AG08395 (cell line): ENCODE measurements at regions not wholly inside any gene's neighbourhood (a gene's known extent, or its start where the extent isn't known, plus 50 kb on each side); places are given as distances from the start of the nearest gene placed in this dataset.

Source experiments
- DNase-seq: peaks from one replicate; pipeline ENCODE4 v3.0.0; 2012; ENCODE audit warnings: mixed read lengths, low spot score

- DNase-seq, result no peak
Observed at GRCh38 chr13:111516712-111517640, 196.5 kb downstream of the TEX29 start.

GRCh38 chr13:111517641-111518010, 197.2 kb downstream of the TEX29 start:
- no peak for DNase-seq

DNA sequence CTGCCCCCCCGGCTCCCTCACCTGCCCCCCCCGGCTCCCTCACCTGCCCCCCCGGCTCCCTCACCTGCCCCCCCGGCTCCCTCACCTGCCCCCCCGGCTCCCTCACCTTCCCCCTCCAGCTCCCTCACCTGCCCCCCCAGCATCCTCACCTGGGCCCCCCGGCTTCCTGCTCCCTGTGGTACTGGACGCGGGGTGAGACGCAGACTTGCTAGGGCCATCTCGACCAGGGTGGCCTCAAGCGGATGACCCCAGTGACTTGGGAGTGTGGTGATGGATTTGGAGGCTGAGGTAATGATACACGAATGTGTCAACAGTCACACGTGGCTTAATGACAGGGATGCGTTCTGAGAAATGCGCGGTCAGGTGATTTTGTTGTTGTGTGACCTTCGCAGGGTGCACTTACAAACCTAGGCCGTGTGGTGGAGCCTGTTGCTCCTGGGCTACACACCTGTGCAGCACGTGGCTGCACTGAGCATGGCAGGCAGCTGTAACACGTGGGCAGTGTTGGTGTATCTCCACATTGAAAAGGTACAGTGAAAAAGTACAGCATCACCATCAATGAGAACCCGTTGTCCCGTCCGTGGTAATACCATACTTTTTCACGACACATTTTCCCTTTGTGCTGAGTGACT, 197.8 kb downstream of the TEX29 start:
- no peak for DNase-seq

DNA sequence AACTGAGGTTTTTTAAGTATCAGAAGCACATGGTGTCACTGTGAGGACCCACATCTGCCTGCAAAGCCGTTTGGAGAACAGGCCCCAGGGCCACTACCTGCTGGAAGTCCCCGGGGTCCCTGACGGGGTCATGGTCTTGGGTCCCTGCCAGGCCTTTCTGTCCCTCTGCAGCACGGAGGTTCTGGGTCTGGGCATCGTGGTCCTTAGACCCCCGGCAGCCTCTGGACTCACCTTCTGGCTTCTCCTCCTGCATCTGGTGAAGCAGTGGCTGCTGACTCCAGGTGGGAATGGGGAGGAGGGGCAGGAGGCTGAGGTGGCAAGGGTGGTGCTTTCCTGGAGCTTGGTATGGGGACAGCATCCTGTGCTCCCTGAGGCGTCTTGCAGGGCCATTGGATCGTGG, 198.6 kb downstream of the TEX29 start:
- DNase-seq, result no peak

- DNase-seq, result no peak
Observed at GRCh38 chr13:111519490-111520170, 199.2 kb downstream of the TEX29 start.

- DNase-seq, result no peak
Observed at GRCh38 chr13:111521030-111521429, 200.6 kb downstream of the TEX29 start.

GRCh38 chr13:111521691-111522229, 201.3 kb downstream of the TEX29 start:
- no peak for DNase-seq

DNA sequence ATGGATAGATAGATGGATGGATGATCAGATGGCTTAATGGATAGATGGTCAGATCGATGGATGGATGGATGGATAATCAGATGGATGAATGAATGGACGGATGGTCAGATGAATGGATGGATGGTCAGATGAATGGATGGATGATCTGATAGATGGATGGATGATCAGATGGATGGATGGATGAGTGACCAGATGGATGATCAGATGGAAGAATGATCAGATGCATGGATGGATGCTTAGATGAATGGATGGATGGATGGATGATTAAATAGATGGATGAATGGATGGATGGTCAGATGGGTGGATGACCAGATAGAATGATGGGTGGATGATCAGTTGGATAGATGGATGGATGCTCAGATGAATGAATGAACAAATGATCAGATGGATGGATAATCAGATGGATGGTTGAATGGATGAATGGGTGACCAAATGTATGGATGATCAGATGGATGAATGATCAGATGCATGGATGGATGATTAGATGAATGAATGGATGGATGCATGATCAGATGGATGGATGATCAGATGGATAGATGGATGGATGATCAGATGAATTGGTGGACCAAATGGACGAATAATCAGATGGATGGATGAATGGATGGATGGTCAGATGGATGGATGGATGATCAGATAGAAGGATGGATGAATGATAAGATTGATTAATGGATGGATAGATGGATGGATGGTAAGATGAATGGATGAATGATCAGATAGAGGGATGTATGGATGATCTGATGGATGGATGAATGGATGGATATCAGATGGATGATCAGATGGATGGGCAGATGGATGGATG, 205.1 kb downstream of the TEX29 start:
- no peak for DNase-seq

DNA sequence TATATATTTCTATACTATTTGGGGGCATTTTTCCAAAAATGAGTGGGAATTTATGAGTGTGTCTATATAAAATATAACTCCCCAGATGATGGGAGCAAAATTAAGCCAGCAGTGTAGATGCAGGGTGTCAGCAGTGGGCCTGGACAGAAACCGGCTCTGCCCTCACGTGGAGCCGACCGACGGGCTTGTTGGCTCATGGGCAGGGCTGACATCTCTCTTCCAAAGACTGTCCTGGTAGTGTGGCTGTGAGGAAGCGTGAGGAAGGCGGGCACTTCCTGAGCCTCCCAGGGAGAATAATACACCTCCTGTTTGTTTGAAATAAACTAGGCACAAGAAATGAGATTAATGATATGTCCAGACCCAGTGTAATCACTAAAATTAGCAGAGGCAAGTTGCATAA, 206.5 kb downstream of the TEX29 start:
- no peak for DNase-seq

DNA sequence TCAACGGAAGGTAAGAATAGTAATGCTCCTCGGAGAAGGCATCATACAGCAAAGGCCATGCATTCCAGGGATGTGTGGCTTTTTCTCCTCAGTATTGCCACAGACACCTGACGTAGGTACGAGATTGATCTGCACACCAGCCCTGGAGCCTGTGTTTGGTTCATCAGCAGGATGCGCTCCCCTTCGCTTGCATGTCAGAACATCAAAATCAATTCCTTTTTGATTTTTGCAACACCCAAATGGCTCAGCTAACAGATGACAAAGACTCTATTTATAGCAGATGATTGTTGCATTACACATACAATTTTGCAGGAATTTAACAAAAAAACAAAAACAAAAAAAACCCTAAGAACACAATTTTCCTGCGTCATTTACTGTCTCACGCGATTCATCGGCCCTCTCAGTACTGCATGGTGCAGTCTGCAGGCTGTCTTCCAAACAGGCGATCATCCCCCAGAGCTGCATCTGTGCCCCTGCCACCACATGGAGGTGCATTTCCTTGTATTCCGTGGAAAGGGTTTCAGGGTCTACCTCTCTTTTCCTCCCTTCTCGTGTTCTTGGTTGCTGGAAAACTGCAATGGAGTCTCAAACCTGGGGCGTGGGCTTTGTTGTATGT, 207.3 kb downstream of the TEX29 start:
- no peak for DNase-seq

DNA sequence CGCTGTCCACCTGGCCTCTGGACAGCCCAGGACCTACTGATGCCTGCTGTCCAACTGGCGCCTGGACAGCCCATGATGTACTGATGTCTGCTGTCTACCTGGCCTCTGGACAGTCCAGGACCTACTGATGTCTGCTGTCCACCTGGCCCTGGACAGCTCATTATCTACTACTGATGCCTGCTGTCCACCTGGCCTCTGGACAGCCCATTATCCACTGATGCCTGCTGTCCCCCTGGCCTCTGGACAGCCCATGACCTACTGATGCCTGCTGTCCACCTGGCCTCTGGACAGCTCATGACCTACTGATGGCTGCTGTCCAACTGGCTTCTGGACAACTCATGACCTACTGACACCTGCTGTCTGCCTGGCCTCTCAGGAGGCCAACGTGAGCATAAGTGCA, 208.1 kb downstream of the TEX29 start:
- DNase-seq, result no peak

GRCh38 chr13:111530137-111530870, 209.9 kb downstream of the TEX29 start:
- DNase-seq, result no peak

GRCh38 chr13:111531505-111531904, 211.1 kb downstream of the TEX29 start:
- no peak for DNase-seq

DNA sequence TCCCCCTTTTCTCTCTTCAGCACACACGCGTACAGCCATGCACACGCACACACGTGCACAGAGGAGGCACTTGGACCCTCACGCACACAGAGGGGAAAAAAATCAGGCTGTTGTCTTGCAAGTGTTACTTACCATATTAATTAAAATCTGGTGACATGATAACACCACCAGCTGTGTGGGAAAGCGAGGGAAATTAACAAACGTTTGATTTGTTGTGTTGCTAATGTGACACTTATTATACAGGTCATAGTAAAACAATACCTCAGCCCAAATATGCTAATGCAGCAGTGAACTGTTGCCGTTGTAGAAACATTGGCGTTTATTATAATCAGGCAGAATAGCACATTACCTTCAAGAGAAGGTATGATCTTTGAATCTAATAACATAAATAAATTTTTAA, 211.7 kb downstream of the TEX29 start:
- DNase-seq, result no peak

GRCh38 chr13:111533900-111534683, 213.7 kb downstream of the TEX29 start:
- no peak for DNase-seq

DNA sequence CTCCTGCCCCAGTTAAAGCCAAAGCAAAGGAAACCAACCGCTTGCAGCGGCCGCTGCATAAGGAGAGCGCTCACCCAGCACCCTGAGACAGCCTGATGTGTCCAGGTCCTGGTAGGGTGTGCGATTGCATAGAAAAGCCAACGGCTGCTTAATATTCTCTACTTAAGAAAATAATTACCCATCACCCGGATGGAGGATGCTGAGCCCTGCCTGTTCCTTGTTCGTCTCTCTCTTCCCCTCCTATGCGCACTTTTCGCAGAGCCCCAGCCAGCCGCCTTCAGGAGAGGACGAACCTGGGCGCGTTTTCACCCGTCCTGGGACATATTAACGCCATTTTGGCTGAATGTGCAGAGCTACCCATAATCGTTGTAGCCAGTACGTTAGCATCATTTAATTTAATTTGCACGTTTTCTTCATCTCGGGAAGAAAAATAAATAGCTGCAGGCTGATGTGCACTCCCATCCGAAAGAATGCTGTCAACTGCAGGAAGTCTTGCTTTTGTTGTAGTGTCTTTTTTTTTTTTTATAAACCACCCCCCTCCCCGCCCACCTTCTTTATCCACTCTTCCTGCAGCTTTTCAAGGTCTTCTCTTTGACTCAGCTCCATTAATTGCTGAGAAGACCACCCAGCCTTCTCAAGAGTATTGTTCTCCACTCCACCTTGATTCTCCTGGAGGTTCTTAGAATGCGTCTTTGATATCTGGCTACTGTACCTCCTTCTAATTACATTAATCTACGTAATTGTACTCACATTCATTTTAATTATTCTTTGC, 214.5 kb downstream of the TEX29 start:
- DNase-seq, result no peak

DNA sequence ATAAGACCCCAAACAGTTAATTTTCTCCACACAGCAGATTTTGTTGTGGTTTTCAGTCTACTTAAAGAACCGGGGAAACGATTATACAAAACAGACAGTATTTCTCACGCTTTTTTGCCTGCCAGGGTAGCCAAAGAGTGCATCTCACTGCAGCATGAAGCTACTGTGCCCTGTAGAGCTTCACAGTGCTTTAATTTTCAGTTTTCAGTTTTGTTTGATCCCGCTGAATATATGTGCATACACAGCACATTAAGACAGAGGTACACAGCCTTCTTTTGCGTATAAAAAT, 215.0 kb downstream of the TEX29 start:
- no peak for DNase-seq

GRCh38 chr13:111536075-111536642, 215.7 kb downstream of the TEX29 start:
- DNase-seq, result no peak

GRCh38 chr13:111537115-111537728, 216.8 kb downstream of the TEX29 start:
- DNase-seq, result no peak
